ENCODE measurements at regions not wholly inside any gene's neighbourhood (a gene's known extent, or its start where the extent isn't known, plus 50 kb on each side); places are given as distances from the start of the nearest gene placed in this dataset.

DNA sequence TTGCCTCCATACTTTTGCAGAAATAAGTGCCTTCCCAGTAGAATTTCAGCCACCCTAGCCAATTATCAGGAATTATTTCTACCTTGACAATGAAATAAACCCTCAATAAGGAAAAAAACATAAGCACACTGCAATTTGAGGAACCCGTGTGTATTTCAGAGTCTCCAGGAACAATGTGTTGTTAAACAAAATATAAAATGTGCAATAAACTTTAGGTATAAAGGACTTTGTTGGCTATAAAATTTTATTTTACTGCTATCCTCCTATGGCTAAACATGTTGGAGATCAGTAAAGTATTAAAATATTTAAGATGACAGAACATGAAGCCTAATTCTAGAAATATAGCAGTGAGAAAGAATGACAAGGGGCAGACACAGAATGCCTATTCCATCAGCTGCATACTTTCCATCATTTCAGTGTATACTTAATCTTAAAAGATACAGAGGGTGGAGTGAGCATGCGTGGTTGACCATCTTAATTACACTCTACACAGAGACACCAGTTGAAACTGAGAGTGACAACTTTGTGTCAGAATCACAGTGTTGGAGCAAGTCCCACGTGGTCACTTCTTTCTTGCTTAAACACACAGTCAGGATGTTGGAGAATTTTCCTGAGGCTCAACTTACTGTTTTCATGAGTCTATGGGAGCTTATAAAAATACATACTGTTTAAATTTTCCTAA is 79.0 kb upstream of the SUCLG2 start:
- TF ChIP-seq, protein P1, sequence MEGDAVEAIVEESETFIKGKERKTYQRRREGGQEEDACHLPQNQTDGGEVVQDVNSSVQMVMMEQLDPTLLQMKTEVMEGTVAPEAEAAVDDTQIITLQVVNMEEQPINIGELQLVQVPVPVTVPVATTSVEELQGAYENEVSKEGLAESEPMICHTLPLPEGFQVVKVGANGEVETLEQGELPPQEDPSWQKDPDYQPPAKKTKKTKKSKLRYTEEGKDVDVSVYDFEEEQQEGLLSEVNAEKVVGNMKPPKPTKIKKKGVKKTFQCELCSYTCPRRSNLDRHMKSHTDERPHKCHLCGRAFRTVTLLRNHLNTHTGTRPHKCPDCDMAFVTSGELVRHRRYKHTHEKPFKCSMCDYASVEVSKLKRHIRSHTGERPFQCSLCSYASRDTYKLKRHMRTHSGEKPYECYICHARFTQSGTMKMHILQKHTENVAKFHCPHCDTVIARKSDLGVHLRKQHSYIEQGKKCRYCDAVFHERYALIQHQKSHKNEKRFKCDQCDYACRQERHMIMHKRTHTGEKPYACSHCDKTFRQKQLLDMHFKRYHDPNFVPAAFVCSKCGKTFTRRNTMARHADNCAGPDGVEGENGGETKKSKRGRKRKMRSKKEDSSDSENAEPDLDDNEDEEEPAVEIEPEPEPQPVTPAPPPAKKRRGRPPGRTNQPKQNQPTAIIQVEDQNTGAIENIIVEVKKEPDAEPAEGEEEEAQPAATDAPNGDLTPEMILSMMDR (IDR thresholded peaks at IDR 0.05): no peak
- no peak for TF ChIP-seq POLR2A (IDR thresholded peaks at IDR 0.05)
